ENCODE measurements at regions not wholly inside any gene's neighbourhood (a gene's known extent, or its start where the extent isn't known, plus 50 kb on each side); places are given as distances from the start of the nearest gene placed in this dataset.

DNA sequence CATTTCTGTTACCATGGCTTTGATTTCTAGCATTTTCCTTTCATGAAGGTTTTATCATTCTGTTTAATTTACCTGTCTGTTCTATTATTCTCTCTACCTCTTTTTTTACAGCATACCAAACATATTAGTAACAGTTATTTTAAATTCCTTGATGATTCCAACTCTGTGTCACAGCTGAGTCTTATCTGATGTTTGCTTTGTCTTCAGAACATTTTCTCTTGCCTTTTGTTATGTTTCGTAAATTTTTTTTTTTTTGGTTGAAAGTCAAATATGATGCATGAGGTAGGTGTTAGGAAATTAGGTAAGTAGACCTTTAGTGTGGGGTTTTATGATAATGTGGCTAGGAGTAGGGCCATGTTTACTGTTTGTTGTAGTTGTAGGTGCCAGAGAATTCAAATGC lies 496.4 kb downstream of the FOXG1 start:
- Histone ChIP-seq H3K36me3 (no peaks in the 10 kb centered on the region), H3K27ac (no peak overlapping the region), H3K9me3 (no peaks in the 10 kb centered on the region), H3K4me1 (no peaks in the 10 kb centered on the region), H3K27me3 (no peaks in the 10 kb centered on the region), H3K4me3 (no peak overlapping the region)
- DNase-seq (ENCODE audit: extremely low spot score in 2 of 2), result no peak
- intact Hi-C loops (cut with DNase I), result no loop called here
- no peak for TF ChIP-seq POLR2A (IDR thresholded peaks at IDR 0.05)
- no peak for TF ChIP-seq POLR2AphosphoS5 (IDR thresholded peaks at IDR 0.05; ENCODE audit: insufficient read depth in 1 of 2, low read depth in 1 of 2)
- TF ChIP-seq, protein P1, sequence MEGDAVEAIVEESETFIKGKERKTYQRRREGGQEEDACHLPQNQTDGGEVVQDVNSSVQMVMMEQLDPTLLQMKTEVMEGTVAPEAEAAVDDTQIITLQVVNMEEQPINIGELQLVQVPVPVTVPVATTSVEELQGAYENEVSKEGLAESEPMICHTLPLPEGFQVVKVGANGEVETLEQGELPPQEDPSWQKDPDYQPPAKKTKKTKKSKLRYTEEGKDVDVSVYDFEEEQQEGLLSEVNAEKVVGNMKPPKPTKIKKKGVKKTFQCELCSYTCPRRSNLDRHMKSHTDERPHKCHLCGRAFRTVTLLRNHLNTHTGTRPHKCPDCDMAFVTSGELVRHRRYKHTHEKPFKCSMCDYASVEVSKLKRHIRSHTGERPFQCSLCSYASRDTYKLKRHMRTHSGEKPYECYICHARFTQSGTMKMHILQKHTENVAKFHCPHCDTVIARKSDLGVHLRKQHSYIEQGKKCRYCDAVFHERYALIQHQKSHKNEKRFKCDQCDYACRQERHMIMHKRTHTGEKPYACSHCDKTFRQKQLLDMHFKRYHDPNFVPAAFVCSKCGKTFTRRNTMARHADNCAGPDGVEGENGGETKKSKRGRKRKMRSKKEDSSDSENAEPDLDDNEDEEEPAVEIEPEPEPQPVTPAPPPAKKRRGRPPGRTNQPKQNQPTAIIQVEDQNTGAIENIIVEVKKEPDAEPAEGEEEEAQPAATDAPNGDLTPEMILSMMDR (IDR thresholded peaks at IDR 0.05), result no peak

DNA sequence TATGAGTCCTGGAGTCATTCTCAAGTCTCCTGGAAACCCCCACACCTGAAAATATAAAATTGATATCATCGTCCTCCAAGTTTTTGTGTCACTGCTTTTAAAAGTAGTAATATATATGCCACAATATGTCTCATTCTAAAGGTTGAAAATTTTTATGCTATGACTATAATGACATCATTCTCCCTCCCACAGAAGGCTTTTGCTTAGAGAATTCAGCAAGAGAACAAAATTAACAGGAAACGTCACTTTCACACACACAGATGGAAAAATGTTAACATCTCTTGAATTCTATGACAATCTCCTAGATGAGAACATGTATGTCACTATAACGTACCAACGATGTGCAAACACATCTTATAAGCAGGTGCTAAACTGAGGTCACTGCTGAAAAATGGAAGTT lies 498.3 kb downstream of the FOXG1 start:
- no peaks in the 10 kb centered on the region for H3K27me3 ChIP-seq
- H3K4me3 ChIP-seq, result no peak overlapping the region
- no peak for TF ChIP-seq POLR2AphosphoS5 (IDR thresholded peaks at IDR 0.05; ENCODE audit: insufficient read depth in 1 of 2, low read depth in 1 of 2)
- TF ChIP-seq, protein P1 (IDR thresholded peaks at IDR 0.05), result no peak
- TF ChIP-seq POLR2A (IDR thresholded peaks at IDR 0.05), result no peak
- H3K9me3 ChIP-seq, result no peaks in the 10 kb centered on the region
- no peak overlapping the region for H3K27ac ChIP-seq
- no peaks in the 10 kb centered on the region for H3K4me1 ChIP-seq
- H3K36me3 ChIP-seq, result no peaks in the 10 kb centered on the region
- intact Hi-C loops (cut with DNase I), result no loop called here
- no peak for DNase-seq (ENCODE audit: extremely low spot score in 2 of 2)

DNA sequence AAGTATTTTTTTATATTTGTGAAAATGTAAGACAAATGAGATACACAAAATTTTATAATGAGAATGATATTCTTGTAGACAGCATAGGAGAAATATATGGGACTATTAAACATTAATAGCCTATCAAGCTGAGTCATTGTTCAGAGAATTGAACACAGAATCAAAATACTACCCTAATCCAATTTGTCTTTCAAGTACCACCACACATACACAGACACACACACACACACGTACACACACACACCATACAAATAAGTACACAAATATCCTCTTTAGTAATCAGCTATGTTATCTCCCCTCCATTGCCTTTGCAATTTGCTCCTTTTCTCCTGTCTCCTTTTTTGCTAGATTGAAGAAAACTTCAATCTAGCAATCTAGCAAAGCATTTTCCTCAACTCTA lies 499.3 kb downstream of the FOXG1 start:
- Histone ChIP-seq H3K9me3 (no peaks in the 10 kb centered on the region), H3K4me1 (no peaks in the 10 kb centered on the region), H3K36me3 (no peaks in the 10 kb centered on the region), H3K27me3 (no peaks in the 10 kb centered on the region), H3K27ac (no peak overlapping the region), H3K4me3 (no peak overlapping the region)
- TF ChIP-seq, protein P1 (IDR thresholded peaks at IDR 0.05), result no peak
- TF ChIP-seq POLR2AphosphoS5 (IDR thresholded peaks at IDR 0.05; ENCODE audit: insufficient read depth in 1 of 2, low read depth in 1 of 2) (no peak), POLR2A (IDR thresholded peaks at IDR 0.05) (no peak)
- no peak for DNase-seq (ENCODE audit: extremely low spot score in 2 of 2)
- intact Hi-C loops (cut with DNase I), result no loop called here

DNA sequence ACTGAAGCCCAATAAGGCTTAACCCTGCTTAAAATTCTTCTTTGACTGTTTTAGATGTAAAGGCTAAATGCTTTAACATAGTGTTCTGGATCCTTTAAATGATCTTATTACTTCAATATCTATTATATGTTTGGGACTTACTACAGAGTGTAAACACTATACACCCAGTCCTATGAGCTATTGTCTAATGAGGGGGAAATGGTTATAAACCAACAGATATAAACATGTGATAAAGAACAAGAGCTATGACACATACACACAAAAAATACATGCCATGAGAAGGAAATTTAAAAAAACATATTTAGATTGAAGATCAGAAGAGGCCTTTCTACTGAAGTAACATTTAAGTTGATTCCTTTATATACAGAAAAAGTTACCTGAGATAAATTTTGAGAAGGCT lies 505.1 kb downstream of the FOXG1 start:
- no peak for TF ChIP-seq POLR2A (IDR thresholded peaks at IDR 0.05)
- TF ChIP-seq, protein P1 (IDR thresholded peaks at IDR 0.05), result no peak
- no peak for TF ChIP-seq POLR2AphosphoS5 (IDR thresholded peaks at IDR 0.05; ENCODE audit: insufficient read depth in 1 of 2, low read depth in 1 of 2)
- no peak for DNase-seq (ENCODE audit: extremely low spot score in 2 of 2)
- H3K4me3 ChIP-seq, result no peak overlapping the region
- no peaks in the 10 kb centered on the region for H3K36me3 ChIP-seq
- H3K4me1 ChIP-seq, result no peaks in the 10 kb centered on the region
- no peak overlapping the region for H3K27ac ChIP-seq
- intact Hi-C loops (cut with DNase I), result no loop called here
- H3K9me3 ChIP-seq, result no peaks in the 10 kb centered on the region
- no peaks in the 10 kb centered on the region for H3K27me3 ChIP-seq

DNA sequence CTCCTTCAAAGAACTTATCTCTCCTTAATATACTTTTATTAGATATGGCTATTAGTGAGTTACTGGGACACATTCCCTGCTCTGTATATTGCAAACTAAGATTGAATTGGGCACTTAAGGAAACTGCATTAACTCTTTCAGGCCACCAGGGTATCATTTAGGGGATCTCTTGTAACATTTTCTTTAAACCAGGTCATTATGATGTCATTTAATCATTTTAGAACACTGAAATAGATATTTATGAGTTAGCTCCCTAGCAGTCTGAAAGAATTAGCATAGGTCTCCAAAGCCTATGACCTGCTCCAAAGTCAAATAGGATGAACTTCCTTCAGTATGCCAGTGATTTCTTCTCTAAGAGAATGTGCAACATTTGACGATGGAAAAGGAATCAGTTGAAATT lies 506.9 kb downstream of the FOXG1 start:
- intact Hi-C loops (cut with DNase I), result no loop called here

More for the DNA sequence above, 506.9 kb downstream of the FOXG1 start:
- no peaks in the 10 kb centered on the region for H3K4me1 ChIP-seq
- no peaks in the 10 kb centered on the region for H3K9me3 ChIP-seq
- no peak overlapping the region for H3K27ac ChIP-seq
- H3K4me3 ChIP-seq, result no peak overlapping the region
- no peaks in the 10 kb centered on the region for H3K36me3 ChIP-seq
- DNase-seq (ENCODE audit: extremely low spot score in 2 of 2), result no peak
- TF ChIP-seq POLR2A (IDR thresholded peaks at IDR 0.05) (no peak), POLR2AphosphoS5 (IDR thresholded peaks at IDR 0.05; ENCODE audit: insufficient read depth in 1 of 2, low read depth in 1 of 2) (no peak)
- TF ChIP-seq, protein P1 (IDR thresholded peaks at IDR 0.05), result no peak
- no peaks in the 10 kb centered on the region for H3K27me3 ChIP-seq
